ENCODE measurements at regions not wholly inside any gene's neighbourhood (a gene's known extent, or its start where the extent isn't known, plus 50 kb on each side); places are given as distances from the start of the nearest gene placed in this dataset.

- H3K27ac ChIP-seq = no peak overlapping the region
- no peaks in the 10 kb centered on the region for H3K9me3 ChIP-seq
- H3K36me3 ChIP-seq = no peaks in the 10 kb centered on the region
- 17 to 62% methylated on average over 2 to 5 of the region's 7 CpGs for WGBS, 2 donors (ENCODE audit: low coverage in 1 of 2)
- H3K4me3 ChIP-seq = no peak overlapping the region
- no peak for ATAC-seq
- no peaks in the 10 kb centered on the region for H3K27me3 ChIP-seq
- no peaks in the 10 kb centered on the region for H3K4me1 ChIP-seq
- TF ChIP-seq POLR2AphosphoS5 (IDR thresholded peaks at IDR 0.05) (no peak), POLR2A (IDR thresholded peaks at IDR 0.05) (no peak), EP300 (IDR thresholded peaks at IDR 0.05) (no peak), CTCF (IDR thresholded peaks at IDR 0.05) (no peak)
Measured at GRCh38 chr6:130742131-130742681, 85.0 kb upstream of the SMLR1 start.

GRCh38 chr6:130743175-130743574, 84.0 kb upstream of the SMLR1 start:
- ATAC-seq = no peak
- Histone ChIP-seq H3K4me3 (no peak overlapping the region), H3K27ac (no peak overlapping the region), H3K36me3 (no peaks in the 10 kb centered on the region), H3K4me1 (no peaks in the 10 kb centered on the region), H3K27me3 (no peaks in the 10 kb centered on the region), H3K9me3 (no peaks in the 10 kb centered on the region)
- TF ChIP-seq POLR2A (IDR thresholded peaks at IDR 0.05) (no peak), POLR2AphosphoS5 (IDR thresholded peaks at IDR 0.05) (no peak), EP300 (IDR thresholded peaks at IDR 0.05) (no peak)
- 58 to 67% methylated on average over 2 of the region's 2 CpGs for WGBS, 2 donors (ENCODE audit: low coverage in 1 of 2)

GRCh38 chr6:130744576-130745366, 82.4 kb upstream of the SMLR1 start:
- peaks cover 0 to 10% (median 0%) of the 10 kb centered on the region in 3 donors for H3K9me3 ChIP-seq
- WGBS, 2 donors (ENCODE audit: low coverage in 1 of 2) = 67 to 69% methylated on average over 1 to 2 of the region's 2 CpGs
- no peak overlapping the region for H3K27ac ChIP-seq
- no peaks in the 10 kb centered on the region for H3K36me3 ChIP-seq
- TF ChIP-seq POLR2AphosphoS5 (IDR thresholded peaks at IDR 0.05) (no peak), POLR2A (IDR thresholded peaks at IDR 0.05) (no peak), CTCF (IDR thresholded peaks at IDR 0.05) (no peak), EP300 (IDR thresholded peaks at IDR 0.05) (no peak)
- no peak for ATAC-seq
- H3K4me3 ChIP-seq = no peak overlapping the region
- H3K4me1 ChIP-seq = no peaks in the 10 kb centered on the region
- no peaks in the 10 kb centered on the region for H3K27me3 ChIP-seq

- Histone ChIP-seq H3K27me3 (no peaks in the 10 kb centered on the region), H3K4me3 (no peak overlapping the region), H3K36me3 (no peaks in the 10 kb centered on the region), H3K4me1 (no peaks in the 10 kb centered on the region), H3K9me3 (peaks cover 0 to 14% (median 0%) of the 10 kb centered on the region in 3 donors), H3K27ac (no peak overlapping the region)
- no peak for ATAC-seq
- 54 to 100% methylated on average over 1 of the region's 1 CpG for WGBS, 2 donors (ENCODE audit: low coverage in 1 of 2)
- TF ChIP-seq CTCF (IDR thresholded peaks at IDR 0.05) (no peak), EP300 (IDR thresholded peaks at IDR 0.05) (no peak), POLR2A (IDR thresholded peaks at IDR 0.05) (no peak), POLR2AphosphoS5 (IDR thresholded peaks at IDR 0.05) (no peak)
Measured at GRCh38 chr6:130748041-130748440, 79.2 kb upstream of the SMLR1 start.

GRCh38 chr6:130749402-130749801, 77.8 kb upstream of the SMLR1 start:
- H3K27me3 ChIP-seq = no peaks in the 10 kb centered on the region
- no peak for ATAC-seq
- peaks cover 0 to 14% (median 0%) of the 10 kb centered on the region in 3 donors for H3K9me3 ChIP-seq
- no peak overlapping the region for H3K4me3 ChIP-seq
- H3K36me3 ChIP-seq = no peaks in the 10 kb centered on the region
- no peaks in the 10 kb centered on the region for H3K4me1 ChIP-seq
- no peak for TF ChIP-seq POLR2A (IDR thresholded peaks at IDR 0.05)
- no peak for TF ChIP-seq EP300 (IDR thresholded peaks at IDR 0.05)
- TF ChIP-seq POLR2AphosphoS5 (IDR thresholded peaks at IDR 0.05) = no peak
- no peak for TF ChIP-seq CTCF (IDR thresholded peaks at IDR 0.05)
- H3K27ac ChIP-seq = no peak overlapping the region
- 95% methylated on average over 3 of the region's 3 CpGs; no CpG with 5 or more reads in 1 of the 2 donors for WGBS, 2 donors (ENCODE audit: low coverage in 1 of 2)

Measured in gastroesophageal sphincter (tissue), 4 donors.